ENCODE measurements at regions not wholly inside any gene's neighbourhood (a gene's known extent, or its start where the extent isn't known, plus 50 kb on each side); places are given as distances from the start of the nearest gene placed in this dataset.

GRCh38 chr17:45692661-45693060, 91.5 kb upstream of the CRHR1 start:
- ATAC-seq (ENCODE audit: low read depth) (no peak), DNase-seq (no peak)
- Histone ChIP-seq H2AK9ac (replicated peaks; ENCODE audit: low read depth, low read length, poor library complexity) (no peak overlapping the region), H3K23ac (ENCODE audit: low read depth, low read length) (no peak overlapping the region), H4K8ac (ENCODE audit: low read depth in 2 of 2, low read length in 2 of 2) (no peak overlapping the region), H3K4me3 (ENCODE audit: insufficient read depth, low read depth, low read length) (no peak overlapping the region), H4K5ac (ENCODE audit: low read depth, low read length) (no peak overlapping the region), H3K18ac (ENCODE audit: low read depth, low read length) (no peak overlapping the region), H3K27ac (ENCODE audit: insufficient read depth, low read length) (no peak overlapping the region), H2AK5ac (ENCODE audit: low read depth, low read length) (no peak overlapping the region), H4K91ac (ENCODE audit: insufficient read depth, low read depth, low read length) (no peak overlapping the region), H3K36me3 (ENCODE audit: control insufficient read depth, insufficient read depth, low read length) (no peaks in the 10 kb centered on the region), H3K4me2 (ENCODE audit: low read depth, low read length) (no peak overlapping the region), H2BK15ac (ENCODE audit: low read depth, low read length) (no peak overlapping the region), H2BK20ac (ENCODE audit: low read depth, low read length) (no peak overlapping the region), H3K9me3 (ENCODE audit: control insufficient read depth, insufficient read depth, low read length) (no peaks in the 10 kb centered on the region), H3K56ac (ENCODE audit: extremely low read depth, insufficient read depth, low read length) (no peak overlapping the region), H3K79me1 (ENCODE audit: low read depth in 1 of 2, low read length in 2 of 2) (no peaks in the 10 kb centered on the region), H3K27me3 (ENCODE audit: control insufficient read depth, insufficient read depth, low read length) (peaks cover 34% of the 10 kb centered on the region), H3K4ac (ENCODE audit: low read depth, low read length) (no peak overlapping the region), H2BK120ac (ENCODE audit: low read depth, low read length) (no peak overlapping the region), H3K9ac (ENCODE audit: low read depth, low read length) (no peak overlapping the region), H2AFZ (replicated peaks; ENCODE audit: low read length, poor library complexity) (no peak overlapping the region), H2BK5ac (ENCODE audit: low read depth, low read length, poor library complexity, severe bottlenecking) (no peak overlapping the region), H4K20me1 (ENCODE audit: insufficient read depth, low read length) (no peaks in the 10 kb centered on the region), H3K14ac (replicated peaks; ENCODE audit: low read depth, low read length) (no peak overlapping the region), H3K9me1 (ENCODE audit: insufficient read depth, low read length) (no peaks in the 10 kb centered on the region), H3K4me1 (ENCODE audit: control insufficient read depth, insufficient read depth, low read length) (no peaks in the 10 kb centered on the region)
- dilution Hi-C loops (cut with HindIII; ENCODE audit: low sequenced_read_pairs, unreplicated experiment), result no loop called here
- no peak for TF ChIP-seq RFX5 (IDR thresholded peaks at IDR 0.05; ENCODE audit: low read depth, low read length)
- in situ Hi-C loops (cut with MboI; ENCODE audit: low sequenced_read_pairs), result no loop called here
- ChIA-PET CTCF (no interaction called here), POLR2A (ENCODE audit: unreplicated experiment) (no interaction called here)
- WGBS, 2 experiments (ENCODE audit: extremely low coverage in 2 of 2, insufficient read length in 1 of 2), result no CpG with 5 or more reads among the region's 4 CpGs
- intact Hi-C loops (cut with micrococcal nuclease), result no loop called here
- BruUV-seq (replicated peaks), result no TSS peak
